Stimulated activated naive B cell treated with anti-CD40 and anti-IgM and Interleukin-4, amounts not matched to agents 10 μg/mL and 1 μg/mL and 100 μg/mL, for 72 hours (primary cell): ENCODE measurements at regions not wholly inside any gene's neighbourhood (a gene's known extent, or its start where the extent isn't known, plus 50 kb on each side); places are given as distances from the start of the nearest gene placed in this dataset.

ENCODE experiments used
- ATAC-seq, 2 donors: fragments of 150-1000 bp; cut with Tn5 transposase; replicated peaks; 2 replicates each; pipeline ENCODE4 v1.10.0; 2021; ENCODE audit warnings: moderate library complexity in 1 of 2
- DNase-seq: peaks from one replicate; pipeline ENCODE4 v3.0.0; 2021
- H3K27ac Mint-ChIP-seq: one replicate; pipeline ENCODE4 v1.8.0; 2022; ENCODE audit warnings: mild to moderate bottlenecking, mixed read lengths
- H3K27me3 Mint-ChIP-seq, 2 donors: one replicate each; pipeline ENCODE4 v1.8.0; 2022; ENCODE audit warnings: mixed read lengths in 2 of 2
- H3K36me3 Mint-ChIP-seq, 2 donors: one replicate each; pipeline ENCODE4 v1.8.0; 2022; ENCODE audit warnings: mixed read lengths in 2 of 2, mild to moderate bottlenecking in 1 of 2
- H3K4me1 Mint-ChIP-seq, 2 donors: one replicate each; pipeline ENCODE4 v1.8.0; 2022; ENCODE audit warnings: mixed read lengths in 2 of 2, mild to moderate bottlenecking in 1 of 2
- H3K4me3 Mint-ChIP-seq, 2 donors: one replicate each; pipeline ENCODE4 v1.8.0; 2022; ENCODE audit warnings: mild to moderate bottlenecking in 2 of 2, mixed read lengths in 2 of 2, moderate library complexity in 1 of 2
- H3K9me3 Mint-ChIP-seq, 2 donors: one replicate each; pipeline ENCODE4 v1.8.0; 2022; ENCODE audit warnings: mixed read lengths in 2 of 2, mild to moderate bottlenecking in 1 of 2

DNA sequence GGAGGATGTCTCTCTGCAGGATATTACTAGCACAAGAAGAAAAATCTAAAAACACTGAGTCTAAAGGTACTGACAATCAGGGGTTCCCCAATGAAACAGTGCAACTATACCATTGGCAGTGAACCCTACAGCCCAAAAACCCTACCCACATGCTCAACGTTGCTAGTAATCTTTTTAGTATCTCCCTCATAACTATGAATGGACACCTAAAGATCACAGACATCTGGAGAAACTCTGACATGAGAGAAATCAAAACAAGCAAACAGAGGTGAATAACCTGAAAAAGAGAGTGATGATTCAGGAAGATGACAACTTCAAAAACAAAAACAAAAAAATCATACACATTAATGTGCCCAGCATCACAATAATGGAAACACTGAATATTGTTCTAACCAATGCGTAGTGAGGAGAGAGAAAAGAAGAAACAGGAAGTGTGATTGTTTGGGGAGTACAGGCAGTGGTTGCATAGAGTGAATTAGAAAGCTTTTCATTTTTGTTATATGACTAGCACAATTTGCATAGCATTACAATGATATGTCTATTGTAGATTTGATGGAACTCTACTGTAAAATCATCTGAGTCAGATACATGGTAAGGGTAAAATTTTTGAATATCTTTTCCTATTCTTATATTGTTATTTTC, 78.9 kb upstream of the FMR1 start:
- DNase-seq, result no peak
- no peak overlapping the region for H3K27ac Mint-ChIP-seq
- H3K4me1 Mint-ChIP-seq, result peaks cover 2 to 5% of the 10 kb centered on the region in 2 donors
- no peak overlapping the region for H3K4me3 Mint-ChIP-seq
- peak in 1 of 2 donors; percentile 48 for ATAC-seq
- H3K36me3 Mint-ChIP-seq, result no peaks in the 10 kb centered on the region
- no peaks in the 10 kb centered on the region for H3K27me3 Mint-ChIP-seq
- peaks cover 5 to 9% of the 10 kb centered on the region in 2 donors for H3K9me3 Mint-ChIP-seq

DNA sequence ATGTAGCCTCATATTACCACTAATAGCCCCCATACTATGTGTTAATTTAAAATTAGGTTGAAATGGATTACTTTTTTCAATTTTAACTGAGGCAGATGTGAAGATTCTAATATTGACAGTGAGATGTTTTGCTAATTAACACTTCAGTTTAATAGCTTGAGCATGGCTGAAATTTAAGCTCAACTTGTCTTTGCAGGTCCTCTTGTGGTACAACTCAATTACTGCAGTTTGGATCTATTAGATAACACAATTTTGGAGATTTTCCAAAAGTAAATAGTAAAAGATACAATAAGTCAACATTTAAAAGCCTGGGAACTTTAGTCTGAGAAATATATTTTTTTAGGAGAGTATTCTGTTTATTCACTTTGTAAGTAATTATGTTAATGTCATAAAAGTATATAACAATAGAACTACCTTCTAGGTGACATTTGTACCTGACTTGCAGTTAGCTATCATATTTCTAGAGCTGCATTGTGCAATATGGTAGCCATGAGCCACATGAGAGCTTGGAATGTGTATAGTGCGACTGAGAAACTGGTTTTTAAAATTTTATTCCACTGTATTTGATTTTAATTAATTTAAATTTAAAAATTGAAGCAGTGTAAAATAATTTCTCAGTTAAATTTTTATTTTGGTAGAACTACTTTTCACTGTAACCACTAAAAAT, 73.1 kb upstream of the FMR1 start:
- Mint-ChIP-seq H3K9me3 (no peaks in the 10 kb centered on the region), H3K27ac (no peak overlapping the region), H3K4me3 (no peak overlapping the region), H3K4me1 (no peaks in the 10 kb centered on the region), H3K36me3 (no peaks in the 10 kb centered on the region), H3K27me3 (no peaks in the 10 kb centered on the region)
- no peak for ATAC-seq
- no peak for DNase-seq

DNA sequence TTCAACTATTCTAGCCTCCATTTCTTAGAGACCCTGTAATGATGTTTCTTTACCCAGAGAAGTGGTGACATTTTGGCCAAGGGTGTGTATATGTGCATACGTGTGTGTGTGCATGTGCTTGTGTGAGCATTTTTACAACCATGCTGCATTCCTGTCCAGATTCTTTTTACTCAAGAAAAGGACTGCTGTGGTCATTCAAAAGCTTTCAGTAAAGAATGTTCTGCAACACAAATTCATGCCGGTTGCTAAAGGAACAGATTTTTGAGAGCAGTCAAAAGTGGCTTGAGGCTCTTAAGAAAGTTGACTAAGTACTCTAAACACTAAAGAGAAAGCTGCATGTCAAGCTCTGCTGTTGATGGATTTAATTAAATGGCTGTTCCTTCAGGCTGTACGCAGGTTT, 65.0 kb upstream of the FMR1 start:
- Mint-ChIP-seq H3K27ac (no peak overlapping the region), H3K27me3 (no peaks in the 10 kb centered on the region), H3K9me3 (peaks cover 0 to 3% of the 10 kb centered on the region in 2 donors), H3K4me3 (no peak overlapping the region), H3K36me3 (no peaks in the 10 kb centered on the region), H3K4me1 (no peaks in the 10 kb centered on the region)
- no peak for DNase-seq
- no peak for ATAC-seq

- ATAC-seq (no peak), DNase-seq (no peak)
- no peaks in the 10 kb centered on the region for H3K4me1 Mint-ChIP-seq
- no peak overlapping the region for H3K27ac Mint-ChIP-seq
- no peaks in the 10 kb centered on the region for H3K36me3 Mint-ChIP-seq
- no peaks in the 10 kb centered on the region for H3K27me3 Mint-ChIP-seq
- peaks cover 0 to 3% of the 10 kb centered on the region in 2 donors for H3K9me3 Mint-ChIP-seq
- H3K4me3 Mint-ChIP-seq, result no peak overlapping the region
Observed at GRCh38 chrX:147847999-147848398, 63.7 kb upstream of the FMR1 start.

- ATAC-seq, result no peak
- Mint-ChIP-seq H3K36me3 (no peaks in the 10 kb centered on the region), H3K27me3 (no peaks in the 10 kb centered on the region), H3K4me3 (no peak overlapping the region), H3K9me3 (peaks cover 0 to 2% of the 10 kb centered on the region in 2 donors), H3K27ac (no peak overlapping the region), H3K4me1 (no peaks in the 10 kb centered on the region)
- no peak for DNase-seq
Observed at GRCh38 chrX:147848543-147849443, 62.9 kb upstream of the FMR1 start.

GRCh38 chrX:147850875-147851274, 60.8 kb upstream of the FMR1 start:
- Mint-ChIP-seq H3K27ac (no peak overlapping the region), H3K4me3 (no peak overlapping the region), H3K9me3 (no peaks in the 10 kb centered on the region), H3K27me3 (no peaks in the 10 kb centered on the region), H3K4me1 (no peaks in the 10 kb centered on the region), H3K36me3 (no peaks in the 10 kb centered on the region)
- ATAC-seq (no peak), DNase-seq (no peak)

GRCh38 chrX:147853701-147854100, 58.0 kb upstream of the FMR1 start:
- Mint-ChIP-seq H3K27ac (no peak overlapping the region), H3K36me3 (no peaks in the 10 kb centered on the region), H3K4me1 (no peaks in the 10 kb centered on the region), H3K4me3 (no peak overlapping the region), H3K27me3 (no peaks in the 10 kb centered on the region), H3K9me3 (no peaks in the 10 kb centered on the region)
- ATAC-seq (no peak), DNase-seq (no peak)

- no peaks in the 10 kb centered on the region for H3K9me3 Mint-ChIP-seq
- no peaks in the 10 kb centered on the region for H3K4me1 Mint-ChIP-seq
- no peak for DNase-seq
- H3K27ac Mint-ChIP-seq, result no peak overlapping the region
- H3K27me3 Mint-ChIP-seq, result peaks cover 0 to 3% of the 10 kb centered on the region in 2 donors
- no peak overlapping the region for H3K4me3 Mint-ChIP-seq
- no peaks in the 10 kb centered on the region for H3K36me3 Mint-ChIP-seq
- ATAC-seq, result no peak
Observed at GRCh38 chrX:147859666-147860065, 52.1 kb upstream of the FMR1 start.
